ENCODE measurements at regions not wholly inside any gene's neighbourhood (a gene's known extent, or its start where the extent isn't known, plus 50 kb on each side); places are given as distances from the start of the nearest gene placed in this dataset.

DNA sequence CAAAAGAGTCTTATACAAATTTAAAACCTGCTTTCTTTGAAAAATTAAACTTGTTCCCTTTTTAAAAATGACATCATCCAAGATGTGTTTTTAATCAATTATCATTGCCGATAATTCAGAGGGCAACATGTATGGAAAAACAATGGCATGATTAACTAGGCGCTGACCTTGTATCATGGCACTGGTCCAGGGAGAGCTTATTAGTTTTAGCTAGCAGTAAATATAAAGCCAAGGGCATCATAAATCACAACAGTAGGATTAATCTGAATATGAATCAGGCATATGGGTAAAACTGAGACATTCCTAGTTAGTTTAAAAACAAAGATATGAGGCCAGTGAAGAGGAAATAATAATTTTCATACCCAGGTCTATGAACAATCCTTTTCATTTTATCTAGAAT lies 374.0 kb downstream of the HDGFL1 start:
- no peak for DNase-seq

DNA sequence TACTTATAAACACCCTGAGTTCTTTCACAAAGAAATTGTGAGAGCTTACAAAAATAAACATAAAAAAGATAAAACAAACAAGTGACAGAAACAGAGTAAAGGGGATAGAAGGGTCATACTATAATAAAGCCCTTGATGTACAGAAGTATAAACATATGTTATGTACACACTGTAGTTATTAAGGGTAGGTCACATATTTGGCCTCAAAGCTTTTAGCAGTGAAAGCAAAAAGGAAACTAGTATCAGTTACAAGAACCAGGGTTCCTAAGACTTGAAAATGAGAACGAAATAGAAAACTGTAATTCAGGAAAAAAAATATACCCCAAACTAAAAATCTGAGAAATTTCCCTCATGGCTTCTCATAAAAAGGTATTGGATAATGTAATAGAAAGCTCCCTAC lies 380.6 kb downstream of the HDGFL1 start:
- DNase-seq: no peak

DNA sequence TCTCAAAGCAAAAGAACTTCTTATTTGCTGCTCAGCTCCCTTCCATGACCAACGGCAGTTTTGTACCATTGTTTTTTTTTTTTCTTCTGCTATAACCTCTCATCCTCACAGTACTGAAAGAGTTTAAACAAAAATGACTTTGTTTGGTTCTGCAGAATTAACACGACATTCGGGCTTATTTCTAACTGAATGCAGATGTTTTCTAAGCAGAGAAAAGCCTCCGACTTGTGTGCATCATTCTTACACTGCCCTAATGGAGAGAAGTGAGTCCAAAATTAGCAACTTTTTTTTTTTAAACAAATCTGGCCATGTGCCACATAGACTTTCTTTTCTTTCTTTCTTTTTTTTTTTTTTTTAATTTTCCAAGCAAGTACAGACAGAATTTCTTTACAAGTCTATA lies 382.7 kb downstream of the HDGFL1 start:
- no peak for DNase-seq

DNA sequence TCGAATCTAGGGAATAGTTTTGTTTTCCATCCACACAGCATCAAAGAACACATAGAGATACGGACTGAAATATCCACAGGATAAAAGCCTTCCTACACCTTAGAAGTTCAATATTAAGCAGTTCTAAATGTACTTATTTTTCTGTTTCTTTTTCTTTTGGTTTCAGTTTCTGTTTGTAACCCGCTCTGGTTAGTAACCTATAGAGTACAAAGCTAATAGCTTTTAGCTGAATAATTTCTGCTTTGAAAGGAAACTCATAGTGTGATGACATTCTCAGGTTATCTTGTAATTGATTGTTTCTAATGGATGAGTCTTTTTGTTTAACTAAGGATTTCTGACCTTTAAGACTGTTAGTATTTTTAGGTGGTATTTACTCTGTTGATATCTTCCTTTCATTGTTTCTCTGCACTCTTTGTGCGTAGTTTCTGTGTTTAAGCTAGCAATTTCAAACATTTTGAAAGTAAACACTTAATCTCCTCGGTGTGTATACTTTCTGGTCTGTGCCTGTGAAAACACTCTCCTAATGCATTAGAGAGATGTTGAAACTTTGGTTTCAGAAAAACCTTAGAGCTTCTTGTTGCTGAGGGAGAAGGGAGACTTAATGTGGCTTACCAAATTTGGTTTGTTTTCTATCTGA lies 385.5 kb downstream of the HDGFL1 start:
- DNase-seq: peak; percentile 29

DNA sequence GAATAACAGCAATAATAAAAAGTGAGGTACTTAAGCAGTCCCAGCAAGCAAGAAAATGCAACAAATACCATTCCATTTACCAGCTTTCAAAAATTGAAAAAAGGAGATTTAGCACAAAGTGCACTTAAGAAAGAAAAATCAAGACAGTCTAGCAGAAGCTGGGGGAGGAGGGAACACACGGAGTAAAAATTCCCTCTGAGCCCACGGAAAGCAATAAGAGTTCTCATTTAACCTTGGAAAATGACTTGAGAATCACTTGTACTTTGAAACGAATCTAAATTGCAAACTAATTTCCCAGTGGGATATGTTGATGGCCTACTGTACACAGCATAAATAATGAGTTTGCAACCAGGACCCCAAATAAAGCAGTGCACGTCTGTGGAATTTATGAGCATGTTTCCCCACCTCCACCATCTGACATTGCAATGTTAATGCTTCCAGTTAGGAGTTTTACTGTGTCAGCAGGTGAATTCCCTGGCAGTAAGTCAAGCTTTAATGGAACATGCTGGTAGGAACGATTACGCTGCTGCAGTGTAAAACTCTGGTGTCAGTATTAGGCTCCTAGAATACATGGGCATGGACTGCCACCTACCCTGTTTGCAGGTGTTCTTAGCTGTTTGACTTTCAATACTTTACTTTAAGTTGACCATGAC lies 386.8 kb downstream of the HDGFL1 start:
- DNase-seq: no peak

DNA sequence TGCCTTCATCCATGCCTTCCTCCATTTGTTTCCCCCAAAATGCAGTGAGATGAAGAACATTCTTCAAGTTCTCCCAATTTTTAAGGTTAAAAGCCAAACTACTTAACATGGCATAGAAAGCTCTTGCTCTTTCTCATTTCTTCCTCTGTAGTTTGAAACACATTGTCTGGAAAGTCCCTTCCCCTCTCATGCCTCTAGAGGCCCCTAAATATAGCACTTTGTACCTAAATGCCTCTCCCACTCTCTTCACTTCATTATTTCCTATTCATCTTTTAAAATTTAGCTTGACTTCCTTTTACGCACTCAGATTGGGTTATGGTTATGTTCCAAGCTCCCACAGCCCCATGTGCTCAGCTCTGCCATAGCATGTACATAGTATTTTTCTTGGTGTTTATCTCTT lies 389.3 kb downstream of the HDGFL1 start:
- no peak for DNase-seq

DNA sequence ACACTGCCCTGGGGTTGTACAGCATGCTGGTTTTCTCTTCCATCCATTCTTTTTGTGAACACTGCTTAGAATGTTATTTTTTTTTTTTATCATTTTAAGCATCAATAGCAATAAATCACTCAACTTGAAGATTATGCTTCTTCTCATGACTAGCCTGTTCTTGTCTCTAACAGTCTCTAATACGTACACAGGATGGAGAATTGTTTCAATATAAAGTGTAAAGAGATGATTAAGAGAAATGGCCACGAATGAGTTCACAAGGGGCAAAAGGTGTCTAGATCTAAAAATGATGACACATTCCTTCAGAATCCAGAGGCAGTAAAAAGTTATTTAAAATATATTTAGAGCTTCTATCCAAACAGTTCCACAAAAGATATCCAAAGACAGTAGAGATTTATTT lies 390.2 kb downstream of the HDGFL1 start:
- DNase-seq: no peak

DNA sequence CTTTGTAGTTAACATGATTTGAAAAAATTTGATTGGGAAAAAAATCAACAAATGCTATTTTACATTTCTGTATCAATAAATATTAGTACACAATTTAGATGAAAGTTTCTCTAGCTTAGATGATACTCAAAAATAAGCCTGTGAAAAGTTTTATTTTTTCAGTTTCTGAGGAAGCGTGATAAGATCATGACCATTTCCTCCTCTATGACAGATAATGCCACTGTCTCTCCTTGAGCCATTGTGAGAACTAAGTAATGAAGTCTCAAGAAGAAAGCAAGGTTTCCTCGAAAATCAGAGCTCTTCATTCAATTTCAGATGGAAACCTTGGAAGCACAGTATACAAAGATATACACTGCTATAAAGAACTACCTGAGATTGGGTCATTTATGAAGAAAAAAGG lies 395.0 kb downstream of the HDGFL1 start:
- peak; percentile 40 for DNase-seq

DNA sequence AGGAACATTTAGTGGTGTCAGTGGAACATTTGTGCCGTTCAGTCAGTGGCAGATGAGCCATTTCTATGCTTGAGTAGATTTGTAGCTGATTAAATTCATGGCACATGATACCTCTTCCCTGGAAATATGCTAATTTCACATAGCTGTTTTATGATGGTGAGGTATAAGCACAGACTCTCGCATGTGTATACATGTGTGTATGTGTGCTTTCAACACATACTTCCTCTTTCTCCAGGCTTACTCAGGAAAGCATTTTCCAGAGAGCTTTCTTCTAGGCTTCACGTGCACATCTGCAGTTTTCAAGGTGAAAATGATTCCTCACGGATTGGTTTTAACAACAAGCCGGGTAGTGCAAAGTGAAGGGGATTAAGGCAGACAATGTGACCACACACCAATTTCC lies 396.5 kb downstream of the HDGFL1 start:
- peak; percentile 19 for DNase-seq

DNA sequence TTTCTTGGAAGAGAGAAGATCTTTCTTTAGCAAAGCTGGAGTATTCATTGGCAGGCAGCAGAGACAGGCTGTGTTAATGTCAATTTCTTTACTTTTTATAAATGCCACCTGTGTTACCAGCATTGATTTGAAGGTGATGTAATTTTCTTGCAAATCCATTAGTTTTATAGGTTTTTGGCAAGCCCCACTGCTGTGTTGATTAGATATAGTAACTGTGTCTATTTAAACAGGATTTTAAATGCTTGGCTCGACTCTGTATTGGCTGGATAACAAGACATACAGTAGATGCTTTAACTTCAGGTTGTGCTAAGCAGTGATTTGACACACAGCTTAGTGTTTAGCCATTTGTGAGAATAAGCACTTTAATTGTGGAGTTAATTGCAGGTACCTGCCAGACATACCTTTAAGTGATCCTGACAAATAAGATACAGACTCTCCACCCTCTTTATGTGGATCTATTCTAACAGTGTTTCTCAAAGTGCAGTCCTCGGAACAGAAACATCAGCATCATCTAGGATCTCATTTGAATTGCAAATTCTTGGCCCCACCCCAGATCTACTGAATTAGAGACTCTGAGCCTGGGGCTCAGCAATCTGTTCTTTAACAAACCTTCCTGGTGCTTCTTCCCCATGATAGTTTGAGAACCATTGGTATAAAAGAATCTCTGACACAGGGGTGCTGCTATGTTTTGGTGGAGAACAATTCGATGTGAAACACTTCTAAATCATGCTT lies 397.5 kb downstream of the HDGFL1 start:
- no peak for DNase-seq

DNA sequence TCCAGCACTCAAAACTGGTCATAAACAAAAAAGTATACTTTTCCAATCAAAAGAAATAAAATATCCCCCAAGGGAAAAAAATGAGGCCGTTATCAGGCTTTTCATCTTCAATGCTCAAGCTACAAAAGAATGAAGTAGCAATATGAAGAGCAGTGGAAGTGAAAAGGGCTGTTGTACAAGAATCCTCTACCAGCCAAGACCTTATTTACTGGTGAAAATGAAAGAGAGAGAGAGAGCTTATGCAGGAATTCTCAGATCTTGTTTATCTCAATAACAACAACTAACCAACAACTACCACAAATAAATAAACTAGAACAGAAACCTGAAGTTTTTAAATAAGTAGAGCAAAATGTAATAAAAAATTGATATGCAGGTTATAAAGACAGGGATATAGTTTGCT lies 400.6 kb downstream of the HDGFL1 start:
- DNase-seq: no peak

DNA sequence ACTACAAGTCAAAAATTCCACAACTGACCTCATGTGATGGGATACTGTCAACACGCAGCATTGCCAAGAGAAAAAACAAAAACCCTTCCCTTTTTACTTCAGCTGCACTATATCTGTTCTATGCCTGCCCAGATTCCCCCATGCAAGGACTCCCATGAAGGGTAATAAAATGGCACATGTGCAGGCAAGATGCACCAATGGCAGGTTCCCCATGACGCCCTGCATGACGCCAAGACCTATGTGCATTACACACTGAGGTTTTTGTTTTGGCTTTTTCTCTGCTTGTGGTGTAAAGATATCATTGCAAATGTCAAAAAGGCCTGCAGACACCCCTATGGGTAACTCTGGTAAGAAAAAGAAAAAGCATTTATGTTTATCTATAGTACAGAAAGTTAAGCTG lies 403.4 kb downstream of the HDGFL1 start:
- no peak for DNase-seq

DNA sequence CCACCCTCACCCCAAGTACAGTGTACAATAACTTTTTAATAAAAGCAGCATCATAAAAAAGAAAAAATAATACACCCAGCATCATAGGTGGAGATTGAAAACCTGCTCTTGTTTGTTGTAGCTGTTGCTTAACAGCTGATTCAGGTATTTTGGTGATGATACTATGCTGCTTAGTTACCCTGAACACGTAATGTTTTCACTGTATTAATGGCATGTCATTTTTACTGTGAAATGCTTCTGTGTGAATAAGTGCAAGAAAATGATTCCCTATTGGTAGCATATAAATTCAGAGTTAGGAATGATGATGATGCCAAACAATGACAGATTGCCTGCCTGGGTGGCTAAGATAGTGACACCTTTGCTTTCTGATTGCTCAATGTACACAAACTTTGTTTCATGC lies 405.7 kb downstream of the HDGFL1 start:
- no peak for DNase-seq

DNA sequence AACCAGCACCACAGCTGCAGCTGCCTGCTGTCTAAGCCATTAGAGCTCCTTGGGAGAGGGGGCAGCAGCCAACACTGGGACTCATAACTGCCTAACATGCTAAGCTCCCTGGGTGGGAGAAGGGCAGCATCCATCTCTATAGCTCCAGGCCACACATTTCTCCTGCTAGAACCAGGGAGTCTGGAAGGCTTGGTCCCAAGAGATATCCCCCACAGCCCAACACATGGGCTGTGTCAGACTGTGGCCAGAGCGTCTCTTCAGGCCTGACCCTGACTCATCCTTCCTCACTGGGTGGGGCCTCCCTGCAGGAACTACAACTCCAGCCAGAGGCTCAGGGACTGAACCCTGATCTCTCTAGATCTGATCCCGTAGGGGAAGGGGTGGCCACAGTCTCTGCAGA lies 411.1 kb downstream of the HDGFL1 start:
- DNase-seq: no peak

DNA sequence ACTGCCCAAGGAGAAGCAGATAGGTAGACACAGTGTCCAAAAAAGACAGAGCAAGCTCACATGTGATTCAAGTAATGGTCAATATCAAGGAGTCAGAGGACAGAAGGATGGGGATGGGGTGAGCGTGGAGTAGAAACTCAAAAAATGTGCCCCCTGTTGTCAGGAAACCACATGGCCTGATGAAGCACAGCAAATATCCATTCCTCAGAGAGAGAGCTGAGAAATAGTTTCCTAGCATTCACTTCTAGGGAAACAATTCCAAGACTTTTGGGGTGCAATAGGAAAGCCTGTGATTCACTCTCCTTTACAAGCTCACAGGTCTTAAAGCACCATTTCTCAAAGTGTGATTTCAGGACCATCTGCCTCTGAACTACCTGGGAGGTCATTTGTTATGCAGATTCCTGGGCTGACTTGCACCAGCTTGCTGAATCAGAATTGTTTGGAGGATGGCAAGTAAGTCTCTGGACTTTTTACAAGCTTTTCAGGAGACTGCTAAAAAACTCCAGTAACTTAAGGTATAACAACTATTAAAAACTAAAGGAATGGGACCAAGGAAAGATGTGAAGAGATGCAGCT lies 432.8 kb downstream of the HDGFL1 start:
- DNase-seq: no peak

DNA sequence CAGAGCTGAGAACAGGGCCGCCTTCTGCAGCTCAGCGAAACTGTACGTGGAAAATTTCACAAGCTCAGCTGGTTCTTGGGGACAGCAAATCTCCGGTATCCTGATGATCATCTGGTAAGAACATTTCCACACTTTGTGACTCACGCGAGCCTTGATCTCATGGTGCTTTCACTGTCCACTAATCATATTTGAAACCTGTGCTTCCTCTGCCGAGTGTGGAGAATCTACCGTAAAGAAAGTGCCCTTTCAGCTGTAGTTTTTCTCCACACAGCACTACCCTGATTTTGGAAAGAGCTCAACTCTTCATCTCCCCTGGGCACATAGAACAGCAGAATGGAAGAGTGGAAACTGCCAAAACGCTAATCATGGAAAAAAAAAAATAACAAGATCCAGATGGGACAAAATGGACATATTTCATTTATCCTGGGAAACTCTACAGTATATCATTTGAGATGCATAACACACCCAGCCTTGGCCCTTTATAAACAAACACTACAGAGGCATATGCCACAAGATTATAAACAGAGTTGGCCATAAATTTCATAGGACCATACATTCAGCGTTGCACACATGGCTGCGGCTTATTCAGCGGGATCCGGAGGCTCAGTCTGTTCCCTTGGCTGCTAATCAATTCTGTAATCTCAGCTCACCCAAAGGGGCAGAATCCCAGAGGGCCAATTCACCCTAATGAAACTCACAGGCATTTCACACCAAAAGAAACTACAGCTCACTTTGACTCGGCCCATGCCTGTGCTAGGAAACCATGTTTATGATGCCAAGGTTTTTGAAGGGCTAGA lies 434.5 kb downstream of the HDGFL1 start:
- DNase-seq: no peak

DNA sequence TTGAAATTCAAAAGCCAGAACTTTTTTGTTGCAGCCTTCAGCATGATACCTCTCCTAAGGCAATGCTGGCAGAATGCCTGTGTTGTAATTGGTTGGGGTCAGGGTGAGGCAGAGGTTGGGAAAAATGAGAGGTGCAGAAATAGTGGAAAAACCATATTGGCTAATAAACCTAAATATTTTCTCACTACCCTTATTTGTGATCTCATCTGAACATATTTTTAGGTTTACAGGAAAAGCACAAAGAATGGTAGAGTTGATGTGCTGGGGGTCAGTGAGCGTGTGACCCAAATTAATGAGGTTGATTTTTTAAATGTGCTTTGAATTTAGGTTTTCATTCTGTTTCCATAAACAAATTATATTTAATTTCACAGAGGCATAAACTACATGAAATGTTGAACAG lies 437.3 kb downstream of the HDGFL1 start:
- DNase-seq: no peak

DNA sequence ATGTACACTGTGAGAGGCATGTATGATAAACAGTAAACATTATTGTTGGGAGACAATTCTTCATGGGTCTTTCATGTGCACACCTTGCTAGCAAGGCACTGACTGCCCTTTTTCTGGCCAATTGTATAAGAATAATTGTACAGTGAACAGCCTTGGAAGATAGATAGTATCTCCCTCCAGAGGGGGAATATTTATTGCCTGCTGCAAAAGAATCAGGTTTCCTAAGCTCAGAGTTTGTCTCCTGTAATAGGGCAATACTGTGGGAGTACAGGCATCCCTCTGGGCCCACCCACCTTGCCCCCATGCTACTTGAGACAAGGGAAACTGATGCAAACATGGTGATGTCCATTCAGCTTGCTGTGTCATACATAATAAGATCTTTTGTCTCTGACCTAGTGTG lies 442.2 kb downstream of the HDGFL1 start:
- no peak for DNase-seq

DNA sequence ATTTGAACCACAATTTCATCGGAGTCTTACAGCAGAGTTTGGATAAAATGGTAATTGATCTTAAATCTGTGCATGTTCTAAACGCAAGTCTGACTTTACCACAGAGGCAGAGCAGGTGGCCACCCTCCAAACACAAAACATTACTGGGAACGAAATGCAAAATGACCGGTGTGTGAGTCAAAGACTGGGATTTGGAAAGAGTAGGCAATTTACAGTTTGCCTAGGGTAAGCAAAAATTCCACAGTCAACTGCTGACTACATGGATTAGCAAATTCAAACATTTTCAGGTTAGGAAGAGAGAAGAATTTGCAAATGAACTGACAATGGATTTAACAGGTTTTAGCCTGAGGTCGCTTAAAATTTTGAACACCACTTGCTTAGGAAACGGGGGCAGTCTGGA lies 444.4 kb downstream of the HDGFL1 start:
- no peak for DNase-seq

DNA sequence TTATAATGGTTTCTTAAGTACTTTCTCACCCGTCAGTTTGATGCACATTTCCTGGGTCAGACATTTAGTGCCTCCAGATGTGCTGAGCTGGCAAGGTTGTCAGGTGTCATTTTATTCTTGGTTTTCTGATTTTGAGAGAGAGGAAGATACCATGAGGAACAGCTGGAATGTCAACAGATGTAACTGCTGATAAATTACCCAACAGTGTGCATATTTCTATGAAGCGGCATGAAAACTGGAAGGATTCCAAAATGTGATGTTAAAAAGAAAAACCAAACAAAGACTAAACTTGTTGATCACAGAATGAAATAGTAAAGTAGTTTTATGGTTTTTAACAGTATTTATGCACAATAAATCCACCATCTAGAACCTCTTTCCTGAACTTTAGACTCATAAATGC lies 447.3 kb downstream of the HDGFL1 start:
- DNase-seq: peak; percentile 46

DNA sequence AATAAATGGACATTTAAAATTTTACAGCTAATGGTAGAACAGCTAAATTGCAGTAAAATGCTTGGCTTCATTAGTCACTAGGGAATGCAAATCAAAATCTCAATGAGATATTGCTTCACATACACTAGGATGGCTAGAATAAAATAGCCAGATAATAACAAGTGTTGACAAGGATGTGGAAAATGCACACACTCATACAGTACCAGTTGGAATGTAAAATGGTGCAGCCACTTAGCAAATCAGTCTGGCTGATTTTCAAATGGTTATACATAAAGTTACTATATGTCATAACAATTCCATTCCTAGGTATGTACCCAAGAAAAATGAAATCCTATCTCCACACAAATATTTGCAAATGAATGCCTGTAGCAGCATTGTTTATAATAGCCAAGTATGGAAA lies 452.1 kb downstream of the HDGFL1 start:
- DNase-seq: no peak

DNA sequence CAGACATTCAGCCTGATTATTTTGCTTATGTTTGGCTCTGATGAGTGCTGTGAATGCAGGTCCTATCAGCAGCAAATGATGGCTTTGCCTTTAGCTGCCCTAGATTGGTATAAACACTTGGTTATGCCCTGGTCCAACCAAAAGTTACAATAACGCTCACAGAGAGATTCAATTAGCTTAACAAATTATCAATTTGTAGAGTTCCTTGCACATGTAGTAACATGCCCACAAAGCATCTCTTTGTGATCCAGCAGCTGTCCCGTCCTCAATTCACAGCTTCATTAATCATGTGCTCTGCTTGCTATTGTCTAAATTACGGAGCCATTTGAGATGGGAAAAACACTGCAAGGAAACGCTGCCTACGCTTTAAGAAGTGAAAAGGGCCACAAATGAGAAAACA lies 457.9 kb downstream of the HDGFL1 start:
- DNase-seq: no peak

DNA sequence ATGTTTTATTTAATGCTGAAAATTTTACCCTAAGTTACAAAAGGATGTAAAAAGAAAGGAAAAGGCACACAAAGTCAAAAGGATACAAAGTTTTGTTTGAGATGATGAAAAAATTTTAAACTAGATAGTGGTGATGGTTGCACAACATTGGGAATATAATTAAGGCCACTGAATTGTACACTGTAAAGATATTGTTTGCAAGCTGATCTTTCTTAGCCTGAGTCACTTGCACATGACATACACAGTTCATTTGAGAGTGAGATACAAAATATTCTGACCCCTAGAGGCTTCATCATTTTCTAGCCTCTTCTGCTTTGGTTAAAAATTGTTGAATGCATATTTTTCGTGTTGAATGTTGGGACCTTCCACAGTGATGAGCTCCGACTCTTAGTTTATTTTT lies 462.6 kb downstream of the HDGFL1 start:
- no peak for DNase-seq

Measured in hematopoietic multipotent progenitor cell treated with erythropoietin and hydrocortisone succinate and interleukin-3 and kit ligand, for 4 days (in vitro differentiated cells).